ENCODE measurements at regions not wholly inside any gene's neighbourhood (a gene's known extent, or its start where the extent isn't known, plus 50 kb on each side); places are given as distances from the start of the nearest gene placed in this dataset.

DNA sequence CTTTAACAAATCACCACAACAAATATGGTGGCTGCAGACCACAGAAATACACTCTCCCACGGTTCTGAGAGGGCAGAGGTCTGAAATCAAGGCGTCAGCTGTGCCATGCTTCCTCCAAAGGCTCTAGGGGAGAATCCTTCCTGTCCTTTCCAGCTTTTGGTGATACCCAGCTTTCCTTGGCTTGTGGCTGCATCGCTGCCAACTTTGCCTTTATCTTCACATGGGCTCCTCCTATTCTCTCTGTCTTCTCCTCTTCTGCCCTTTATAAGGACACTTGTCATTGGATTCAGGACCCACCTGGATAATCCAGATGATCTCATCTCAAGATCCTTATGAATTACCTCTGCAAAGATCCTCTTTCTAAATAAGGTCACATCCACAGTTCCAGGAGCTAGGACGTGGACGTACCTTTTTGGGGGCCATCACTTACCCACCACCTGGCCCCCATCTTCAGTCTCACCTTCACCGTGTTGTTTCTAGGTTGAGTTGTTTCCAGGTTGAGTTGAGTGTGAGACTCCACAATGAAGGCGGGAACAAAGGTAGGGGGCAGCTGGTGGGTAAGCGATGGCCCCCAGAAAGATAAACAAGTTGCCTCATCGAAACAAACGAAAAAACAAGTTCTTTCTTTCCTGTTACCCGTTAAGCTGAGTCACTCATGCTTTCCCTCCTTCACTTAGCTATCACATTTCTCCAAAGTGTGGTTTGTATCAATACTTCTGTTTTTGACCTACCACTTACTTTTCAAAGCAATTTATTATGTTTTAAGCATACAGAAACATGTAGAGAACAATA lies 68.9 kb upstream of the SLC22A16 start (continued):
- TF ChIP-seq HNRNPK (IDR thresholded peaks at IDR 0.05; ENCODE audit: low read depth, low read length, poor library complexity, severe bottlenecking) (no peak), C11orf30 (IDR thresholded peaks at IDR 0.05; ENCODE audit: low read depth) (peak; percentile 32; the same call in 1 of the 2 replicates), CTBP1 (IDR thresholded peaks at IDR 0.05; ENCODE audit: borderline replicate concordance) (no peak), PHTF2 (CRISPR knock-in tag; IDR thresholded peaks at IDR 0.05) (no peak), ZC3H8 (IDR thresholded peaks at IDR 0.05) (no peak), ZNF280A (IDR thresholded peaks at IDR 0.05; ENCODE audit: low read depth, partially characterized antibody) (no peak), NFE2 (IDR thresholded peaks at IDR 0.05; ENCODE audit: low read depth) (peak; percentile 50), CBFA2T3 (IDR thresholded peaks at IDR 0.05) (no peak), ARID4B (CRISPR knock-in tag; IDR thresholded peaks at IDR 0.05) (no peak)

Measured in K562 (cell line).